ENCODE measurements at regions not wholly inside any gene's neighbourhood (a gene's known extent, or its start where the extent isn't known, plus 50 kb on each side); places are given as distances from the start of the nearest gene placed in this dataset.

GRCh38 chr4:54390670-54391069 is 161.6 kb downstream of the PDGFRA start:
- H3K4me3 ChIP-seq, result no peak overlapping the region
- no peaks in the 10 kb centered on the region for H3K9me3 ChIP-seq (ENCODE audit: low read depth)
- no peak overlapping the region for H3K4me3 Mint-ChIP-seq
- no peak overlapping the region for H3K27ac Mint-ChIP-seq
- H3K27me3 ChIP-seq, result no peaks in the 10 kb centered on the region
- H3K27ac ChIP-seq, result no peak overlapping the region
- no peak overlapping the region for H2AFZ ChIP-seq (replicated peaks)
- no peaks in the 10 kb centered on the region for H3K36me3 ChIP-seq
- DNase-seq (ENCODE audit: low spot score), result no peak
- peaks cover 10% of the 10 kb centered on the region for H3K4me1 Mint-ChIP-seq
- H3K4me2 ChIP-seq, result no peak overlapping the region
- no peaks in the 10 kb centered on the region for H3K79me2 ChIP-seq (ENCODE audit: low read depth)
- H4K20me1 ChIP-seq (ENCODE audit: low read depth), result no peaks in the 10 kb centered on the region
- TF ChIP-seq EZH2 (IDR thresholded peaks at IDR 0.05) (no peak), CTCF (IDR thresholded peaks at IDR 0.05) (no peak), EZH2phosphoT487 (IDR thresholded peaks at IDR 0.05) (no peak)
- peaks cover 6% of the 10 kb centered on the region for H3K27me3 Mint-ChIP-seq (ENCODE audit: insufficient read depth, low read depth)
- H3K4me1 ChIP-seq, result no peaks in the 10 kb centered on the region
- no peaks in the 10 kb centered on the region for H3F3A ChIP-seq (ENCODE audit: low read depth)
- peaks cover 9% of the 10 kb centered on the region for H3K9me3 Mint-ChIP-seq
- no peak overlapping the region for H3K9ac ChIP-seq
- no peaks in the 10 kb centered on the region for H3K36me3 Mint-ChIP-seq

- no peaks in the 10 kb centered on the region for H4K20me1 ChIP-seq (ENCODE audit: low read depth)
- no peak overlapping the region for H3K4me2 ChIP-seq
- H3K9ac ChIP-seq, result no peak overlapping the region
- no peaks in the 10 kb centered on the region for H3K27me3 ChIP-seq
- peaks cover 6% of the 10 kb centered on the region for H3K27me3 Mint-ChIP-seq (ENCODE audit: insufficient read depth, low read depth)
- peak; percentile 42 for DNase-seq (ENCODE audit: low spot score)
- no peak for TF ChIP-seq EZH2 (IDR thresholded peaks at IDR 0.05)
- TF ChIP-seq CTCF (IDR thresholded peaks at IDR 0.05), result no peak
- no peak for TF ChIP-seq EZH2phosphoT487 (IDR thresholded peaks at IDR 0.05)
- no peak overlapping the region for H3K4me3 Mint-ChIP-seq
- H3K4me3 ChIP-seq, result no peak overlapping the region
- H3K4me1 Mint-ChIP-seq, result peaks cover 10% of the 10 kb centered on the region
- H3K9me3 ChIP-seq (ENCODE audit: low read depth), result no peaks in the 10 kb centered on the region
- H2AFZ ChIP-seq (replicated peaks), result no peak overlapping the region
- no peaks in the 10 kb centered on the region for H3K79me2 ChIP-seq (ENCODE audit: low read depth)
- H3K36me3 Mint-ChIP-seq, result no peaks in the 10 kb centered on the region
- no peaks in the 10 kb centered on the region for H3K4me1 ChIP-seq
- no peaks in the 10 kb centered on the region for H3F3A ChIP-seq (ENCODE audit: low read depth)
- H3K27ac ChIP-seq, result no peak overlapping the region
- H3K9me3 Mint-ChIP-seq, result peaks cover 9% of the 10 kb centered on the region
- H3K36me3 ChIP-seq, result no peaks in the 10 kb centered on the region
- H3K27ac Mint-ChIP-seq, result no peak overlapping the region
Observed at GRCh38 chr4:54391104-54391503, 162.0 kb downstream of the PDGFRA start.

GRCh38 chr4:54392479-54392878 is 163.4 kb downstream of the PDGFRA start:
- H3K9ac ChIP-seq, result no peak overlapping the region
- Mint-ChIP-seq H3K4me1 (peaks cover 10% of the 10 kb centered on the region), H3K27me3 (ENCODE audit: insufficient read depth, low read depth) (peaks cover 6% of the 10 kb centered on the region), H3K4me3 (no peak overlapping the region), H3K36me3 (no peaks in the 10 kb centered on the region), H3K27ac (no peak overlapping the region), H3K9me3 (peaks cover 9% of the 10 kb centered on the region)
- no peak for DNase-seq (ENCODE audit: low spot score)
- H2AFZ ChIP-seq (replicated peaks), result no peak overlapping the region
- H4K20me1 ChIP-seq (ENCODE audit: low read depth), result no peaks in the 10 kb centered on the region
- no peak overlapping the region for H3K4me2 ChIP-seq
- H3K36me3 ChIP-seq, result no peaks in the 10 kb centered on the region
- no peaks in the 10 kb centered on the region for H3F3A ChIP-seq (ENCODE audit: low read depth)
- H3K4me1 ChIP-seq, result no peaks in the 10 kb centered on the region
- H3K4me3 ChIP-seq, result no peak overlapping the region
- TF ChIP-seq EZH2phosphoT487 (IDR thresholded peaks at IDR 0.05) (no peak), CTCF (IDR thresholded peaks at IDR 0.05) (no peak), EZH2 (IDR thresholded peaks at IDR 0.05) (no peak)
- H3K27me3 ChIP-seq, result no peaks in the 10 kb centered on the region
- H3K27ac ChIP-seq, result no peak overlapping the region
- H3K79me2 ChIP-seq (ENCODE audit: low read depth), result no peaks in the 10 kb centered on the region
- no peaks in the 10 kb centered on the region for H3K9me3 ChIP-seq (ENCODE audit: low read depth)

Data from neural progenitor cell (in vitro differentiated cells).